Activated naive CD8-positive, alpha-beta T cell treated with anti-CD3 and anti-CD28 coated beads, Interleukin-2, amount 10 ng/mL, durations not matched to agents 7 days and 5 days (primary cell): ENCODE measurements at regions not wholly inside any gene's neighbourhood (a gene's known extent, or its start where the extent isn't known, plus 50 kb on each side); places are given as distances from the start of the nearest gene placed in this dataset.
"Not testable (repeated sequence)": the region's sequence is repeated elsewhere in the genome, so short reads cannot be mapped to it uniquely, and the experiment has no call there.

Source experiments
- ATAC-seq: fragments of 150-1000 bp; cut with Tn5 transposase; one replicate; pipeline ENCODE4 v1.10.0; 2021; ENCODE audit warnings: low read depth, moderate library complexity
- POLR2A ChIA-PET: fragments of 350-600 bp; sonication (Branson Sonifier 250); formaldehyde crosslinking; loops from one replicate; lab custom pipeline; 2021; ENCODE audit warnings: antibody characterized with exemption; lab: Charles Lee
- DNase-seq: peaks from one replicate; pipeline ENCODE4 v3.0.0; 2021
- H3K27ac Mint-ChIP-seq: one replicate; pipeline ENCODE4 v1.8.0; 2022; ENCODE audit warnings: mild to moderate bottlenecking, mixed read lengths
- H3K27me3 Mint-ChIP-seq: one replicate; pipeline ENCODE4 v1.8.0; 2022; ENCODE audit warnings: mild to moderate bottlenecking, moderate library complexity, mixed read lengths
- H3K36me3 Mint-ChIP-seq: one replicate; pipeline ENCODE4 v1.8.0; 2021; ENCODE audit warnings: mild to moderate bottlenecking, mixed read lengths
- H3K4me1 Mint-ChIP-seq: one replicate; pipeline ENCODE4 v1.8.0; 2021; ENCODE audit warnings: mixed read lengths
- H3K4me3 Mint-ChIP-seq: one replicate; pipeline ENCODE4 v1.8.0; 2022; ENCODE audit warnings: mild to moderate bottlenecking, moderate library complexity, mixed read lengths
- H3K9me3 Mint-ChIP-seq: one replicate; pipeline ENCODE4 v1.8.0; 2021; ENCODE audit warnings: mixed read lengths

- no peak for ATAC-seq
These were observed 567.1 kb downstream of the EDEM1 start for GRCh38 chr3:5754602-5755001.

GRCh38 chr3:5756443-5756842 lies 568.9 kb downstream of the EDEM1 start:
- Mint-ChIP-seq H3K27ac (no peak overlapping the region), H3K4me3 (no peak overlapping the region), H3K4me1 (no peaks in the 10 kb centered on the region), H3K27me3 (no peaks in the 10 kb centered on the region), H3K9me3 (no peaks in the 10 kb centered on the region), H3K36me3 (no peaks in the 10 kb centered on the region)
- DNase-seq (no peak), ATAC-seq (no peak)
- POLR2A ChIA-PET, result no interaction called here

More at GRCh38 chr3:5754602-5755001, 567.1 kb downstream of the EDEM1 start:
- H3K36me3 Mint-ChIP-seq, result no peaks in the 10 kb centered on the region
- POLR2A ChIA-PET, result no interaction called here
- H3K9me3 Mint-ChIP-seq, result no peaks in the 10 kb centered on the region
- H3K4me3 Mint-ChIP-seq, result no peak overlapping the region
- no peaks in the 10 kb centered on the region for H3K27me3 Mint-ChIP-seq
- H3K4me1 Mint-ChIP-seq, result no peaks in the 10 kb centered on the region
- no peak overlapping the region for H3K27ac Mint-ChIP-seq
- no peak for DNase-seq

GRCh38 chr3:5757213-5757804 lies 569.8 kb downstream of the EDEM1 start:
- H3K9me3 Mint-ChIP-seq, result no peaks in the 10 kb centered on the region
- no peaks in the 10 kb centered on the region for H3K4me1 Mint-ChIP-seq
- H3K4me3 Mint-ChIP-seq, result no peak overlapping the region
- no peaks in the 10 kb centered on the region for H3K36me3 Mint-ChIP-seq
- ATAC-seq (no peak), DNase-seq (no peak)
- no peak overlapping the region for H3K27ac Mint-ChIP-seq
- no peaks in the 10 kb centered on the region for H3K27me3 Mint-ChIP-seq
- POLR2A ChIA-PET, result no interaction called here

GRCh38 chr3:5758699-5759098 lies 571.2 kb downstream of the EDEM1 start:
- Mint-ChIP-seq H3K27ac (no peak overlapping the region), H3K9me3 (no peaks in the 10 kb centered on the region), H3K36me3 (no peaks in the 10 kb centered on the region), H3K27me3 (no peaks in the 10 kb centered on the region), H3K4me1 (no peaks in the 10 kb centered on the region), H3K4me3 (no peak overlapping the region)
- ATAC-seq (no peak), DNase-seq (no peak)
- POLR2A ChIA-PET, result no interaction called here

- H3K4me3 Mint-ChIP-seq, result no peak overlapping the region
- H3K36me3 Mint-ChIP-seq, result no peaks in the 10 kb centered on the region
- H3K4me1 Mint-ChIP-seq, result no peaks in the 10 kb centered on the region
- peaks cover 1% of the 10 kb centered on the region for H3K27me3 Mint-ChIP-seq
- ATAC-seq, result no peak
- H3K27ac Mint-ChIP-seq, result no peak overlapping the region
- POLR2A ChIA-PET, result no interaction called here
- no peaks in the 10 kb centered on the region for H3K9me3 Mint-ChIP-seq
- no peak for DNase-seq
These were observed 575.0 kb downstream of the EDEM1 start for GRCh38 chr3:5762506-5762905.

- POLR2A ChIA-PET, result no interaction called here
- Mint-ChIP-seq H3K36me3 (no peaks in the 10 kb centered on the region), H3K27ac (no peak overlapping the region), H3K9me3 (peaks cover 2% of the 10 kb centered on the region), H3K27me3 (peaks cover 1% of the 10 kb centered on the region), H3K4me3 (no peak overlapping the region), H3K4me1 (no peaks in the 10 kb centered on the region)
- no peak for ATAC-seq
- no peak for DNase-seq
These were observed 579.3 kb downstream of the EDEM1 start for GRCh38 chr3:5766848-5767247.

DNA sequence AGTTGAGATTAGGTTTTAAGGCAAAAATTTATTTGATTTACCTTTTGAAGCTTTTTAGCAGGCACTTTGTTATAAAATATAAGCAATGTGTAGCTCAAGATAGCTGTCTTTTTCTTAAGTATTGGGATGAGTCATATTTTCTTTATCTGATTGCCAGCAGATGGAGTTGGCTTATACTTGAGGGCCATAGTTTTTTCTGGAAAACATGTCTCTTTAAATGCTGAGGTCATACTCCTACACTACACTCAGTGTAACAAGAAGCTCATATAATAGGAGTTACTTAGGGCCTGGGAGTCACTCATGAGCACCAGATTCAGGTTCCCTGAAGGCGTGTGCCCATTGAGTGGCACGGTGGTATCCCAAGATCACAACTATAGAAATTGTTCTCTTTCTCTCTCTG lies 579.8 kb downstream of the EDEM1 start:
- Mint-ChIP-seq H3K27me3 (peaks cover 1% of the 10 kb centered on the region), H3K4me1 (no peaks in the 10 kb centered on the region), H3K27ac (no peak overlapping the region), H3K4me3 (no peak overlapping the region), H3K9me3 (peaks cover 2% of the 10 kb centered on the region), H3K36me3 (no peaks in the 10 kb centered on the region)
- DNase-seq (no peak), ATAC-seq (no peak)
- POLR2A ChIA-PET, result no interaction called here

- POLR2A ChIA-PET, result no interaction called here
- no peak overlapping the region for H3K27ac Mint-ChIP-seq
- ATAC-seq (no peak), DNase-seq (no peak)
- no peaks in the 10 kb centered on the region for H3K36me3 Mint-ChIP-seq
- peaks cover 1% of the 10 kb centered on the region for H3K27me3 Mint-ChIP-seq
- no peak overlapping the region for H3K4me3 Mint-ChIP-seq
- H3K9me3 Mint-ChIP-seq, result peaks cover 2% of the 10 kb centered on the region
- no peaks in the 10 kb centered on the region for H3K4me1 Mint-ChIP-seq
These were observed 580.9 kb downstream of the EDEM1 start for GRCh38 chr3:5768281-5768945.

DNA sequence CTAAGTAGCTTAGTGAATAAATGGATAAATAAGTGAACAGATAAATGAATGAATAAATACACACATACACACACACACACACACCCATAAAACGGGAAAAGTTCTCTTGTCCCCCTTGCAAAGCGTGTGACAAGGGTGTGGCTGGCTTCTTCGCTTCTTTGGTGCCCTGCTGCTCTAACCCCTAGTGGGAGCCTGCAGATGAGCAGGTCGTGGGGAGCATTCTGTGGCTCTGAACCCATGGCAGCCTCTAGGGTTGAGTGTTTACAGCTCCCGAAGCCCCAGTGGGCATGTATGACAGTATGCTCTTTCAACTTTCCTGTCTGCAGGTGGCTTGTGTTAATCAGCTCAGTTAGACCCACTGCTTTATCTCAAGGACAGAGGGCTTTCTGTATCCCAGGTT lies 582.3 kb downstream of the EDEM1 start:
- Mint-ChIP-seq H3K27ac (no peak overlapping the region), H3K9me3 (peaks cover 4% of the 10 kb centered on the region), H3K4me3 (no peak overlapping the region), H3K36me3 (no peaks in the 10 kb centered on the region), H3K27me3 (peaks cover 1% of the 10 kb centered on the region), H3K4me1 (no peaks in the 10 kb centered on the region)
- ATAC-seq, result no peak
- POLR2A ChIA-PET, result no interaction called here
- no peak for DNase-seq

DNA sequence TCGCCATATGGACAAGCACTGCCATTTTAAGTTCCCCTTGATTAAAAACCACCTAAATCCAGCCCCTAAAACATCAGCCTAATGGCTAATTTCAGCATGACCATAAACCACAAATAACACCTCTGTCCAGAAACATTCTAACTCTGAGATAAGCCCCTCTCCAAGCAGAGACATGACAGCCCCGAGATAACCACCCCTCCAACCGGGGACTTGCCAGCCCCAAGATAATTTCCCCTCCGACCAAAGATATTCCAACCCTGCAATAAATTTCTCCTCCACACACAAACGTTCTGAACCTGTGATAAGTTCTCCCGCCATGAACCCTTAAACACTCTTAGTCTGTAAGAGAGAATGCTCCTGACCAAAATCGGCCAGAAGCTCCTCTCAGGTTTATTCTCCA lies 586.8 kb downstream of the EDEM1 start:
- peaks cover 3% of the 10 kb centered on the region for H3K9me3 Mint-ChIP-seq
- no peak for ATAC-seq
- H3K4me1 Mint-ChIP-seq, result no peaks in the 10 kb centered on the region
- POLR2A ChIA-PET, result no interaction called here
- H3K4me3 Mint-ChIP-seq, result no peak overlapping the region
- H3K27ac Mint-ChIP-seq, result no peak overlapping the region
- no peak for DNase-seq
- no peaks in the 10 kb centered on the region for H3K36me3 Mint-ChIP-seq
- no peaks in the 10 kb centered on the region for H3K27me3 Mint-ChIP-seq

DNA sequence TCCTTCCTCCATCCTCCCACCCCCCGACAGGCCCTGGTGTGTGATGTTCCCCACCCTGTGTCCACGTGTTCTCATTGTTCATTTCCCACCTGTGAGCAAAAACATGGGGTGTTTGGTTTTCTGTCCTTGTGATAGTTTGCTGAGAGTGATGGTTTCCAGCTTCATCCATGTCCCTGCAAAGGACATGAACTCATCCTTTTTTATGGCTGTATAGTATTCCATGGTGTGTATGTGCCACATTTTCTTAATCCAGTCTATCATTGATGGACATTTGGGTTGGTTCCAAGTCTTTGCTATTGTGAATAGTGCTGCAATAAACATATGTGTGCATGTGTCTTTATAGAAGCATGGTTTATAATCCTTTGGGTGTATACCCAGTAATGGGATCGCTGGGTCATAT lies 587.6 kb downstream of the EDEM1 start:
- DNase-seq, H3K4me1 Mint-ChIP-seq, H3K4me3 Mint-ChIP-seq, H3K27ac Mint-ChIP-seq, POLR2A ChIA-PET, H3K36me3 Mint-ChIP-seq, H3K27me3 Mint-ChIP-seq, H3K9me3 Mint-ChIP-seq, ATAC-seq: not testable (repeated sequence)

GRCh38 chr3:5784690-5785089 lies 597.2 kb downstream of the EDEM1 start:
- Mint-ChIP-seq H3K36me3 (no peaks in the 10 kb centered on the region), H3K4me1 (no peaks in the 10 kb centered on the region), H3K27ac (no peak overlapping the region), H3K9me3 (peaks cover 1% of the 10 kb centered on the region), H3K27me3 (peaks cover 1% of the 10 kb centered on the region), H3K4me3 (no peak overlapping the region)
- DNase-seq (no peak), ATAC-seq (no peak)
- POLR2A ChIA-PET, result no interaction called here

- no peaks in the 10 kb centered on the region for H3K27me3 Mint-ChIP-seq
- DNase-seq (no peak), ATAC-seq (no peak)
- no peaks in the 10 kb centered on the region for H3K4me1 Mint-ChIP-seq
- H3K36me3 Mint-ChIP-seq, result no peaks in the 10 kb centered on the region
- POLR2A ChIA-PET, result no interaction called here
- H3K4me3 Mint-ChIP-seq, result no peak overlapping the region
- H3K9me3 Mint-ChIP-seq, result no peaks in the 10 kb centered on the region
- no peak overlapping the region for H3K27ac Mint-ChIP-seq
These were observed 600.5 kb downstream of the EDEM1 start for GRCh38 chr3:5787861-5788488.

DNA sequence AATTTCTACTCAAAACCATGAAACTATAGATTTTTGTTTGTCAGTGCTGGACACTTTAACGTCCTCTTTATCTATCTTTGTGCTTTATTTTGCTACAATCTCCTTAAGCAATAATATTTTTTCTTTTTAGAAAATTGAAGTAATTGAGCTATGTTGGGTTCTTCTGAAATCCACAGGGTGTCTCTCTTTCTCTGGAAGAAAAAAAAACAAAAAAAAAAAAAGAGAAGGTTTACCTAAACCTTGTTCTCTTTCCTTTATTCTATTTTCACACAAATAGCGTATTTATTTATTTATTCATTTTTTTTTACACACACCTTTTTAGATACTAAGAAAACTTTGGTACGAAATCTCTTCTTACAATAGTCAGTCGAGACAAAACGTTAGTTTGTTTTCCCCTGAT lies 601.0 kb downstream of the EDEM1 start:
- POLR2A ChIA-PET, result no interaction called here
- Mint-ChIP-seq H3K4me1 (no peaks in the 10 kb centered on the region), H3K27me3 (no peaks in the 10 kb centered on the region), H3K27ac (no peak overlapping the region), H3K4me3 (no peak overlapping the region), H3K36me3 (no peaks in the 10 kb centered on the region), H3K9me3 (no peaks in the 10 kb centered on the region)
- DNase-seq (no peak), ATAC-seq (no peak)
